Mucosa of descending colon (tissue), 3 donors: ENCODE measurements at regions not wholly inside any gene's neighbourhood (a gene's known extent, or its start where the extent isn't known, plus 50 kb on each side); places are given as distances from the start of the nearest gene placed in this dataset.

Source experiments
- ATAC-seq: fragments of 200-7000 bp; cut with Tn5 transposase; one replicate; pipeline ENCODE4 v1.9.1; 2020; ENCODE audit warnings: mild to moderate bottlenecking, moderate library complexity
- DNase-seq, 3 donors: peaks; one replicate each; pipeline ENCODE4 v3.0.0-alpha.2; 2020
- H3K36me3 ChIP-seq: fragments of 200-600 bp; one replicate; pipeline ENCODE4 v1.8.0; 2021; ENCODE audit warnings: low read depth, mild to moderate bottlenecking
- H3K4me1 ChIP-seq: fragments of 200-600 bp; one replicate; pipeline ENCODE4 v1.8.0; 2021; ENCODE audit warnings: low read depth, mild to moderate bottlenecking
- H3K4me3 ChIP-seq: fragments of 200-600 bp; one replicate; pipeline ENCODE4 v1.8.0; 2021; ENCODE audit warnings: mild to moderate bottlenecking
- H3K9me3 ChIP-seq: fragments of 200-600 bp; one replicate; pipeline ENCODE4 v1.8.0; 2021; ENCODE audit warnings: mild to moderate bottlenecking
- intact Hi-C, 2 donors: fragments of 100-400 bp; cut with DNase I in 1 of 2; cut with micrococcal nuclease in 1 of 2; formaldehyde crosslinking; loops; one replicate each; pipeline versions ENCODE4 v1.11.0 to v1.11.1; 2022; cut with DNase I, micrococcal nuclease
- TF ChIP-seq, protein P1 (sequence below): fragments of 200-600 bp; IDR thresholded peaks from one replicate; pipeline ENCODE4 v1.8.0; 2022; ENCODE audit warnings: antibody characterized with exemption, mild to moderate bottlenecking
- donor health status: DM: no; HTN: no; CAD: no; lungs with moderate emphysema.
- donor health status: DM: no; HTN: no; CAD: no.
- donor health status: DM: no; HTN: yes; CAD: no.

DNA sequence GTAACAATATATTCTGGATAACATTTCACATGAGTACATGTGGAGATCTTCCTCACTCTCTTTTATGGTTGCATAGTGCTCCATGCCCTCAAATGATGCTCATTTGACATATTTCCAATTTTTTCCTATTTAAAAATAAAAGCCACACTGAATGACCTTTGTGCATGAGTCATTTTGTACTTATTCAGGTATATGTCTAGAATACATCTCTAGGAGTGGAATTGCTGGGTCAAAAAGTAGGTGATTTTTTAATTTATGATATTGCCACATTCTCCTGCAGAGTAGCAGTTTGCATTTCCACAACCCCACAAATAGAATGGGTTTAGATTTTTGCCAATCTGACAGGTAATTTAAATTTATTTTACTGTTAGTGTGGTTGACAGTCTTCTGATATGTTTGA lies 104.8 kb downstream of the RPAP3 start:
- intact Hi-C loops, result no loop called here
- ATAC-seq, result no peak
- no peak for DNase-seq

DNA sequence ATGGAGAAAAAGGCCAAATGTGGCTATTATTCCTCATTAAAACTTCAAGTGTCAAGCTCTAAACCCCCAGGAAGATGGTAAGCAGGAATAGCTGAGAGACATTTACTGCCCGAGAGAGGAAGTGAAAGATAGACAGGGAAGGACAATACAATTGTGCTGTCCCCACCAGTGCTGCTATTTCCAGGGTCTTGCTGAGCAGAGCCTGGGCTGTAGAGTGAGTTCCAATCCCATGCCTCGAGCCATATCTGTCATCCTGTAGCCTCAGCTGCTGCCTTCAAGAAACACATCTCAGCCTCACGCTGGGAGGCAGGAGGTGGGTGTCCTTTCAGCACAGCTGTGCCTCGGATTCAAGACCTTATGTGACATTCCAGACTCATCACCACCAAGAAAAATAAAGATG lies 114.0 kb downstream of the RPAP3 start:
- ATAC-seq (no peak), DNase-seq (no peak)

More for the DNA sequence above, 104.8 kb downstream of the RPAP3 start:
- Histone ChIP-seq H3K4me1 (no peaks in the 10 kb centered on the region), H3K36me3 (no peaks in the 10 kb centered on the region), H3K4me3 (no peak overlapping the region), H3K9me3 (peaks cover 3% of the 10 kb centered on the region)
- TF ChIP-seq, protein P1, sequence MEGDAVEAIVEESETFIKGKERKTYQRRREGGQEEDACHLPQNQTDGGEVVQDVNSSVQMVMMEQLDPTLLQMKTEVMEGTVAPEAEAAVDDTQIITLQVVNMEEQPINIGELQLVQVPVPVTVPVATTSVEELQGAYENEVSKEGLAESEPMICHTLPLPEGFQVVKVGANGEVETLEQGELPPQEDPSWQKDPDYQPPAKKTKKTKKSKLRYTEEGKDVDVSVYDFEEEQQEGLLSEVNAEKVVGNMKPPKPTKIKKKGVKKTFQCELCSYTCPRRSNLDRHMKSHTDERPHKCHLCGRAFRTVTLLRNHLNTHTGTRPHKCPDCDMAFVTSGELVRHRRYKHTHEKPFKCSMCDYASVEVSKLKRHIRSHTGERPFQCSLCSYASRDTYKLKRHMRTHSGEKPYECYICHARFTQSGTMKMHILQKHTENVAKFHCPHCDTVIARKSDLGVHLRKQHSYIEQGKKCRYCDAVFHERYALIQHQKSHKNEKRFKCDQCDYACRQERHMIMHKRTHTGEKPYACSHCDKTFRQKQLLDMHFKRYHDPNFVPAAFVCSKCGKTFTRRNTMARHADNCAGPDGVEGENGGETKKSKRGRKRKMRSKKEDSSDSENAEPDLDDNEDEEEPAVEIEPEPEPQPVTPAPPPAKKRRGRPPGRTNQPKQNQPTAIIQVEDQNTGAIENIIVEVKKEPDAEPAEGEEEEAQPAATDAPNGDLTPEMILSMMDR, result no peak

DNA sequence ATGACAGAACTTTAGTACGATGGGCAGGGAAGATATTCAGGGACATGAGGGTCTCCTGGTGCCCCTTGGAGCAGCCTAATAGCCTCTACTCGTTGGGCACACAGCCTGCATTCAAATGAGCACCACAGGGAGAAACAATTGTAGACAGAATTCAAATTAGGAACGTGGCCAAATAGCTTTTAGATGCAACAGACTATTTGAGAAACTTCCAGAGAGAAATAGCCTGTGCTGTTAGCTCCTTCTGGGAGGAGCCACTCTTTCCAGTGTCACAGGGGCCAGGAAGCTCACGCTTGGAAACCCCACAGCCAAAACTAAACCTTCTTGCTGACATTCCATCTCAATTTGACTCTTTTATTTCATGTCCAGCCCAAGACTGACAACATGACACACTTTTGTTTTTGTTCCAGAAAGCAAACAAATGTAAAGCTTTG lies 114.5 kb downstream of the RPAP3 start:
- Histone ChIP-seq H3K9me3 (no peaks in the 10 kb centered on the region), H3K36me3 (no peaks in the 10 kb centered on the region), H3K4me1 (no peaks in the 10 kb centered on the region), H3K4me3 (no peak overlapping the region)
- DNase-seq, result no peak
- TF ChIP-seq, protein P1, result no peak
- intact Hi-C loops, result no loop called here
- no peak for ATAC-seq

More for the DNA sequence above, 114.0 kb downstream of the RPAP3 start:
- TF ChIP-seq, protein P1, result no peak
- Histone ChIP-seq H3K9me3 (no peaks in the 10 kb centered on the region), H3K4me3 (no peak overlapping the region), H3K4me1 (no peaks in the 10 kb centered on the region), H3K36me3 (no peaks in the 10 kb centered on the region)
- intact Hi-C loops, result no loop called here

DNA sequence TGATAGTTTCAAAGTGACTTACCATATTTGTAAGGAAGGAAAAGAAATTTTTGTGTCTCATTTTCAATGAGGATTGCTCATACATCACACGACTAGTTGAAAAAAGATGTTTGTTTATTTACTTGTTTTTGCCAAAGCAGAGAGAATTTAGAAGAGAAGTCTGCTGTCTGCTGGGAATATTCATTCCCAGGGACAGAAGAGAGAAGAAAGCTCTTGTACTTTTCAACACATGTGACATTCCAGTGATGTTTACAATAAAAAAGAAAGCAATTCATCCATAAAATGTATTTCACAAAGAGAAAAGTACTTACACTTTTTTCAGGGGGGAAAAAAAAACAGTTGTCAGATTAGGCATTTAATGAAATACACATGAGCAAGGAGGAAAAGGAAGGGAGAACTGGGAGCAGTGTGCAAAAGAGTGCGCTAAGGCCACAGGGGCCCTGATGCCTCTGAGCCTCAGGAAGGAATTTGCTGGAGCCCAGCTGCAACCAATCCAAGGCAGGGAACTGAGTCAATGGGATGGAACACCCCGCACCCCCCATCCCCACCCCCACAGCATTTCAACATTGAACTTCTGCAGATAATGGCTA lies 115.0 kb downstream of the RPAP3 start:
- ATAC-seq (no peak), DNase-seq (no peak)
- no peak overlapping the region for H3K4me3 ChIP-seq
- H3K9me3 ChIP-seq, result no peaks in the 10 kb centered on the region
- H3K4me1 ChIP-seq, result no peaks in the 10 kb centered on the region
- no peaks in the 10 kb centered on the region for H3K36me3 ChIP-seq
- intact Hi-C loops, result no loop called here
- TF ChIP-seq, protein P1, result no peak

DNA sequence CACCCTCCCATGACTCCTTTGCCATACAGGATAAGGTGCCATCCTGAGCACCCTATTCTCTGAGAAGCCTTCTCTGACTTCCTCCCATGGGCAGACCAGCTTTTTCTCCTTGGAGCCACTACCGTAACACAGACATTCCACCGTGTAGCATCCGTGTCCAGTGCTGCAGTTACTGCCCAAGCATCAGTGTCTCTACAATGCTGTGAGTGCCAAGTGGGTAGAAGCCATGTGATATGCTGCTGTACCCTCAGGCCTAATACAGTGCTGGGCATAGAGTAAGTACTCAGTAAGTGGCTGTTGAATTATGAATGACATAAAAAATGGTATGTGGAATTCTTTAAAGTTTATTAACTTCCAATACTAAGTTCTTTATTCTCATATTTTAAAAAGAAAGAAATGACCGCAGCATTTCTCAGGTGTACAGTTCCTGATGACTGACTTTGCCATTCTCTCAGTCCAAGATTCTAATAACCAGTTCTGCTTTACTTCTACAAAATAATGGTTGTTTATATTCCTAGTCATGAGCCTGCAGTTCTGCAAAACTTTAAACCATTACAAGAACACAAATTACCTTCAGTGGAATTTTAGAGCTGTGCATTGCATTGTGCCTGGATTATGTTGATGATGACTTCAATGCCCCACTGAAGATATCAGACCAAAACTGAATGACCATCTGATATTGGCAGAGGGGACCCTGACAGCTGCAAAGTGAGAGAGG lies 118.7 kb downstream of the RPAP3 start:
- intact Hi-C loops, result no loop called here
- no peak overlapping the region for H3K4me3 ChIP-seq
- DNase-seq, result no peak
- H3K4me1 ChIP-seq, result no peaks in the 10 kb centered on the region
- H3K36me3 ChIP-seq, result no peaks in the 10 kb centered on the region
- no peak for ATAC-seq
- no peaks in the 10 kb centered on the region for H3K9me3 ChIP-seq
- TF ChIP-seq, protein P1, result no peak
